ENCODE measurements at regions not wholly inside any gene's neighbourhood (a gene's known extent, or its start where the extent isn't known, plus 50 kb on each side); places are given as distances from the start of the nearest gene placed in this dataset.

DNA sequence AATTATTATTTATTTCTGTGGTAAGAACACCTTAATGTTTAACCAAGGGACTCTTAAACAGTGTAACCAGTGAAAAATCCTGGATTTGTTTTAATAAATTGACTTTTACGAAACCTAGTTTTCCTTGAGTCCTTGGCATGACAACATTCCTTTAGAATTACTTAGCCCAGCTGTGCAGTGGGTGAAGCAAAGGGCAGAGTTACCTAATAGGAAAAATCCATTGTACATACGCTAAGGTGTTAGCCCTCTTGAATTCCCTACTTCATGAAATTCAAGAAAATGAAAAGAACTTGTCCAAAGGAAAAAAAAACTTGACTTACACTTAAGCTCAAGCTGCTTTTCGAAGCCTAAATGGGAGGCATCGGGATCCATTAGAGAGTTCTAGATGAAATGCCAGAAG lies 852.0 kb upstream of the ADAMTS5 start:
- intact Hi-C loops (cut with DNase I), result no loop called here
- Histone ChIP-seq H3K27ac (ENCODE audit: low read depth in 1 of 2, low read length in 2 of 2) (no peak overlapping the region), H3K9me3 (ENCODE audit: control insufficient read depth, low read length) (no peaks in the 10 kb centered on the region), H3K4me1 (ENCODE audit: control insufficient read depth in 1 of 2, insufficient read depth in 2 of 2, low read length in 2 of 2) (peaks cover 0 to 3% of the 10 kb centered on the region in 2 donors), H3K36me3 (ENCODE audit: control insufficient read depth in 1 of 2, insufficient read depth in 2 of 2, low read length in 1 of 2) (no peaks in the 10 kb centered on the region), H3K27me3 (ENCODE audit: control insufficient read depth in 1 of 2, insufficient read depth in 2 of 2, low read length in 1 of 2) (no peaks in the 10 kb centered on the region), H3K4me3 (ENCODE audit: low read length in 2 of 2) (no peak overlapping the region)
- ATAC-seq (ENCODE audit: low FRiP score), result no peak
- WGBS, 2 donors, result 77 to 79% methylated on average over 4 of the region's 4 CpGs
- no peak for DNase-seq

DNA sequence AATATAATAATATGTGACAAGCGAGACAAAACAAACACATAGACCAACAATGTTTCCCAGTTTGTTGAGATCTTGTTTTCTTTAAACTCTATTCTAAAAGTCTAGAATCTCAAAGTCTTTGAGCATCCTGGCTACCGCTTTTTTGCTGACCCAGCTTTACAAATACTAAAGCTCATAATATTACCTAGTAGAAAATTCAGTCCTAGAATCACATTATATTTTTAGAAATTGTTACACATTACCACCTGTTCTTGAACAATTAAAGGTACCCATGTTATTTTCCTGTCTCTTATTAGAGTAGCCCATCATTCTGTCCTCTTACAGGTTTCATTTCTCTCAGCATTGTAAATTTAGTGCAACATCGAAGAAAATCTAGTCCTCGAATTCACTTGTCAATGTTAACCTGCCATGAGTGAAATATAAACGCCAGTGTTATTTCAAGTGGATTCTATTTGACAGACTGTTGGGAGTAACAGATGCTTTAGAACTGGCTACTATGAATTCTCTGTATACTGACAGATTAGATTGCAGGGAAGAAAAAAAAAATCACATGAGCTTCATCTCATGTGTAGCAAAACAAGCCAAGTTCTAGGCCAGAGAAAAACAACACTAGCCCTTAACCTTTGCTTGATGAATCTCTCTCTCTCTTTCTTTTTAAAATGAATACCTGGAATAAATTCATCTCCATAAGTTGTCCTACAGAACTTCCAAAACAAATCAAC lies 851.2 kb upstream of the ADAMTS5 start:
- H3K9me3 ChIP-seq (ENCODE audit: control insufficient read depth, low read length), result no peaks in the 10 kb centered on the region
- no peak overlapping the region for H3K4me3 ChIP-seq (ENCODE audit: low read length in 2 of 2)
- ATAC-seq (ENCODE audit: low FRiP score) (no peak), DNase-seq (no peak)
- H3K27me3 ChIP-seq (ENCODE audit: control insufficient read depth in 1 of 2, insufficient read depth in 2 of 2, low read length in 1 of 2), result no peaks in the 10 kb centered on the region
- H3K36me3 ChIP-seq (ENCODE audit: control insufficient read depth in 1 of 2, insufficient read depth in 2 of 2, low read length in 1 of 2), result no peaks in the 10 kb centered on the region
- H3K27ac ChIP-seq (ENCODE audit: low read depth in 1 of 2, low read length in 2 of 2), result no peak overlapping the region
- 79 to 82% methylated on average over 5 of the region's 5 CpGs for WGBS, 2 donors
- intact Hi-C loops (cut with DNase I), result no loop called here
- peaks cover 0 to 3% of the 10 kb centered on the region in 2 donors for H3K4me1 ChIP-seq (ENCODE audit: control insufficient read depth in 1 of 2, insufficient read depth in 2 of 2, low read length in 2 of 2)

DNA sequence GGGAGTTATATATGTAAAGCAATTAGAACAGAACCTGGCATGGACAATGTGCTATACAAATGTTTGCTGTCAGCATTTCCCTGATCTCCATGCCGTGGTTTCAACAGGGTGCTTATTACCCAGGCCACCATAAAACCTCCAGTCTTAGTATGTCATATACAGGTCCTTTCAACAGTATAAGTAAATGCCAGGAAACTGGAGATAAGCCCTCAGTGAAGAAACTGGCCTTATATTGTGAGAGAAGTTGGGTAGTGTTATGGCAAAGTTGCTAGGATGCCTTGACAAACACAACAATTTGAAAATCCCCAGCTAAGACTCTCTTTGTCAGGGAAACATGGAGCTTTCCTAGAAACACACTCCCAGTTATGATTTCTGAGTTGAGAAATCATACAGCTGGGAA lies 850.2 kb upstream of the ADAMTS5 start:
- WGBS, 2 donors, result 21 to 27% methylated on average over 1 of the region's 1 CpG
- ATAC-seq (ENCODE audit: low FRiP score), result no peak

DNA sequence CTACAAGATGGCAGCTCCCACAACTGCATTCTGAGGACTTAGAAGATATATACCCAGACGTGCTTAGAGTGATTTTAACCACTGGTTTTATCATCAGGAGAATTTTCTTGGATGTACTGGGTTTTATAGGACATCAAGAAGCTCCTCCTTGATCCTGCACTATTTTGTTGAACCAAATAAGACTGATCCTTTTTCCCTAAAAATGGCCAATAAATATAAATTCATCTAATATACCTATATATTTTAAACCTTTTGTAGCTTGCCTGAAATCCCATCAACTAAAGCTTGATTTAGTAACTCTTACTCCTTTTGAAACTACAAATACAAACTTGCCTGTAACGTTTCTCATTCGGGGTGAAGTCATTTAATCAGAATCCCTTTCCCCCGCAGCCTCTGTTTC lies 849.4 kb upstream of the ADAMTS5 start:
- no peak for ATAC-seq (ENCODE audit: low FRiP score)
- peaks cover 0 to 3% of the 10 kb centered on the region in 2 donors for H3K4me1 ChIP-seq (ENCODE audit: control insufficient read depth in 1 of 2, insufficient read depth in 2 of 2, low read length in 2 of 2)
- no peak for DNase-seq
- H3K9me3 ChIP-seq (ENCODE audit: control insufficient read depth, low read length), result no peaks in the 10 kb centered on the region
- intact Hi-C loops (cut with DNase I), result no loop called here
- H3K4me3 ChIP-seq (ENCODE audit: low read length in 2 of 2), result no peak overlapping the region
- WGBS, 2 donors, result 85 to 87% methylated on average over 4 of the region's 4 CpGs
- H3K36me3 ChIP-seq (ENCODE audit: control insufficient read depth in 1 of 2, insufficient read depth in 2 of 2, low read length in 1 of 2), result no peaks in the 10 kb centered on the region
- no peaks in the 10 kb centered on the region for H3K27me3 ChIP-seq (ENCODE audit: control insufficient read depth in 1 of 2, insufficient read depth in 2 of 2, low read length in 1 of 2)
- H3K27ac ChIP-seq (ENCODE audit: low read depth in 1 of 2, low read length in 2 of 2), result no peak overlapping the region

More for the DNA sequence above, 850.2 kb upstream of the ADAMTS5 start:
- no peak overlapping the region for H3K4me3 ChIP-seq (ENCODE audit: low read length in 2 of 2)
- intact Hi-C loops (cut with DNase I), result no loop called here
- DNase-seq, result no peak
- no peaks in the 10 kb centered on the region for H3K27me3 ChIP-seq (ENCODE audit: control insufficient read depth in 1 of 2, insufficient read depth in 2 of 2, low read length in 1 of 2)
- H3K27ac ChIP-seq (ENCODE audit: low read depth in 1 of 2, low read length in 2 of 2), result no peak overlapping the region
- H3K36me3 ChIP-seq (ENCODE audit: control insufficient read depth in 1 of 2, insufficient read depth in 2 of 2, low read length in 1 of 2), result no peaks in the 10 kb centered on the region
- H3K9me3 ChIP-seq (ENCODE audit: control insufficient read depth, low read length), result no peaks in the 10 kb centered on the region
- H3K4me1 ChIP-seq (ENCODE audit: control insufficient read depth in 1 of 2, insufficient read depth in 2 of 2, low read length in 2 of 2), result peaks cover 0 to 3% of the 10 kb centered on the region in 2 donors

DNA sequence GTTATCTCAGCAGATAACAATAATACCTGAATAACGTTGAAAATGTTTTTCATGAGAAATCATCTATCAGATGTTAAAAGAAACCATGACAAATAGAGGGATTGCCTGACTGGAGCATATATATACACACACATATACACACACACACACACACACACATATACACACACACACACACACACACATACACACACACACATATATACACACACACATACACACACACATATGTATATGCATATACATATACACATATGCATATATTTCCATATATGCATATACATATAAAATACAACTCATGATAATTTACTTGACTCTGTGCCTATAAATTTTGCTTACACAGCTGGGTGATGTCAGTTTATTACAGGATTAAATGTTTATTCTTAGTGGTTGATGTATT lies 847.3 kb upstream of the ADAMTS5 start:
- H3K27me3 ChIP-seq (ENCODE audit: control insufficient read depth in 1 of 2, insufficient read depth in 2 of 2, low read length in 1 of 2), result no peaks in the 10 kb centered on the region
- H3K4me1 ChIP-seq (ENCODE audit: control insufficient read depth in 1 of 2, insufficient read depth in 2 of 2, low read length in 2 of 2), result peaks cover 0 to 3% of the 10 kb centered on the region in 2 donors
- ATAC-seq (ENCODE audit: low FRiP score) (no peak), DNase-seq (no peak)
- no peaks in the 10 kb centered on the region for H3K9me3 ChIP-seq (ENCODE audit: control insufficient read depth, low read length)
- intact Hi-C loops (cut with DNase I), result no loop called here
- H3K27ac ChIP-seq (ENCODE audit: low read depth in 1 of 2, low read length in 2 of 2), result no peak overlapping the region
- H3K4me3 ChIP-seq (ENCODE audit: low read length in 2 of 2), result no peak overlapping the region
- WGBS, 2 donors, result 38 to 43% methylated on average over 1 of the region's 1 CpG
- no peaks in the 10 kb centered on the region for H3K36me3 ChIP-seq (ENCODE audit: control insufficient read depth in 1 of 2, insufficient read depth in 2 of 2, low read length in 1 of 2)

DNA sequence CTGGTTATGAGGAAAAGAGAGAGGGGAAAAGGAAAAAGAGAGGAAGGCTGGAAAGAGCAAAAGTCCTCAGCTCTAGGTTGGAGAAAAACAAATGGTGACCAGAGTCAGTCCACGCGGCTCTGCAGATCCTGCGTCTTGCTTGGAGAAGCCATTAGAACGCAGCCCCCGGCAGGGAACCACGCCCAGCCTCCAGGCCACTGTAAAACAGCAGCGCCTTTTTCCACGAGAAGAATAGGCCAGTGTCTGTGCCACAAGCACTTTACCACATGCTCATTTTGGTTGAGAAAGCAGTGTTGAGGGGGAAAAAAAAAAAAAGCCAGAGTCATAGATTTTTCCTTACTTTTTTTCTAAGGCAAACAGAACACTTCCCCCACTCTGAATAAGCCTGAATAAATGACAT lies 846.9 kb upstream of the ADAMTS5 start:
- 58 to 67% methylated on average over 8 of the region's 8 CpGs for WGBS, 2 donors
- no peaks in the 10 kb centered on the region for H3K36me3 ChIP-seq (ENCODE audit: control insufficient read depth in 1 of 2, insufficient read depth in 2 of 2, low read length in 1 of 2)
- H3K27me3 ChIP-seq (ENCODE audit: control insufficient read depth in 1 of 2, insufficient read depth in 2 of 2, low read length in 1 of 2), result no peaks in the 10 kb centered on the region
- no peaks in the 10 kb centered on the region for H3K4me1 ChIP-seq (ENCODE audit: control insufficient read depth in 1 of 2, insufficient read depth in 2 of 2, low read length in 2 of 2)
- no peaks in the 10 kb centered on the region for H3K9me3 ChIP-seq (ENCODE audit: control insufficient read depth, low read length)
- no peak overlapping the region for H3K4me3 ChIP-seq (ENCODE audit: low read length in 2 of 2)
- intact Hi-C loops (cut with DNase I), result no loop called here
- H3K27ac ChIP-seq (ENCODE audit: low read depth in 1 of 2, low read length in 2 of 2), result no peak overlapping the region
- no peak for ATAC-seq (ENCODE audit: low FRiP score)
- DNase-seq, result no peak

DNA sequence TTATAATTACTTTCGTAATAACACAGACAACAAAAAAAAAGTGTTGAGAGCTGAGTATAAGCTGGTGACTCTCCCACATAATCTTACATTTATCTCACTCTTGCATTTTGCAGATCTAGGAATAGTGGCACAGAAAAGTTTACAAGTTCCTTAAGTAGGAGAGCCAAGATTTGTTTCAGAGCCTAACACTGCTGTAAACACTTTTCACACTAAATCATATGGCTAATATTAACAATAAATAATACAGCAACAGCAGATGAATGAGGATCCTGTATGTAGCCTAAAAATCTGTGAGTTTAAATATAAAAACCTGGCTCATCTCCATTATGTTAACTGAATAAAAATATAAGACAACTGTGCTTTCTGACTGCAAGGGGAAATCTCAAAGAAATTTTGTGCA lies 846.5 kb upstream of the ADAMTS5 start:
- no peaks in the 10 kb centered on the region for H3K36me3 ChIP-seq (ENCODE audit: control insufficient read depth in 1 of 2, insufficient read depth in 2 of 2, low read length in 1 of 2)
- H3K4me3 ChIP-seq (ENCODE audit: low read length in 2 of 2), result no peak overlapping the region
- DNase-seq (no peak), ATAC-seq (ENCODE audit: low FRiP score) (no peak)
- WGBS, 2 donors, result 83 to 88% methylated on average over 1 of the region's 1 CpG
- intact Hi-C loops (cut with DNase I), result no loop called here
- H3K27me3 ChIP-seq (ENCODE audit: control insufficient read depth in 1 of 2, insufficient read depth in 2 of 2, low read length in 1 of 2), result no peaks in the 10 kb centered on the region
- no peak overlapping the region for H3K27ac ChIP-seq (ENCODE audit: low read depth in 1 of 2, low read length in 2 of 2)
- H3K4me1 ChIP-seq (ENCODE audit: control insufficient read depth in 1 of 2, insufficient read depth in 2 of 2, low read length in 2 of 2), result no peaks in the 10 kb centered on the region
- no peaks in the 10 kb centered on the region for H3K9me3 ChIP-seq (ENCODE audit: control insufficient read depth, low read length)

DNA sequence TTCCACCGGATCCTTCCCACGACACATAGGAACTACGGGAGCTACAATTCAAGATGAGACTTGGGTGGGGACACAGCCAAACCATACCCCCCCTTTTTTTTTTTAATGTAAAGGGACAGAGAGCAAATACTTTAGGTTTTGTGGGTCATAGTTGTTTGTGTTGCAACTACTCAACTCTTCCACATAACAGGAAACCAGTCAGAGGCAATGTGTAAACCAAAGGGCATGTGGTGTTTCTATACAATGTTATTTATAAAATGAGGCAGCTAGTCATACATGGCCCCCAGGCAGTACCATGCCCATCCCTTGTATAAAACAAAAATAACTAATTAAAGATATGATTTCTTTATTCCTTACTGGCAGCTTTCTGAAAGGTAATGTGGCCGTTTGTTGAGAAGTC lies 845.4 kb upstream of the ADAMTS5 start:
- H3K36me3 ChIP-seq (ENCODE audit: control insufficient read depth in 1 of 2, insufficient read depth in 2 of 2, low read length in 1 of 2), result no peaks in the 10 kb centered on the region
- no peak overlapping the region for H3K27ac ChIP-seq (ENCODE audit: low read depth in 1 of 2, low read length in 2 of 2)
- intact Hi-C loops (cut with DNase I), result no loop called here
- H3K27me3 ChIP-seq (ENCODE audit: control insufficient read depth in 1 of 2, insufficient read depth in 2 of 2, low read length in 1 of 2), result no peaks in the 10 kb centered on the region
- DNase-seq (no peak), ATAC-seq (ENCODE audit: low FRiP score) (no peak)
- H3K4me1 ChIP-seq (ENCODE audit: control insufficient read depth in 1 of 2, insufficient read depth in 2 of 2, low read length in 2 of 2), result no peaks in the 10 kb centered on the region
- H3K9me3 ChIP-seq (ENCODE audit: control insufficient read depth, low read length), result no peaks in the 10 kb centered on the region
- WGBS, 2 donors, result 92 to 95% methylated on average over 4 of the region's 4 CpGs
- H3K4me3 ChIP-seq (ENCODE audit: low read length in 2 of 2), result no peak overlapping the region

DNA sequence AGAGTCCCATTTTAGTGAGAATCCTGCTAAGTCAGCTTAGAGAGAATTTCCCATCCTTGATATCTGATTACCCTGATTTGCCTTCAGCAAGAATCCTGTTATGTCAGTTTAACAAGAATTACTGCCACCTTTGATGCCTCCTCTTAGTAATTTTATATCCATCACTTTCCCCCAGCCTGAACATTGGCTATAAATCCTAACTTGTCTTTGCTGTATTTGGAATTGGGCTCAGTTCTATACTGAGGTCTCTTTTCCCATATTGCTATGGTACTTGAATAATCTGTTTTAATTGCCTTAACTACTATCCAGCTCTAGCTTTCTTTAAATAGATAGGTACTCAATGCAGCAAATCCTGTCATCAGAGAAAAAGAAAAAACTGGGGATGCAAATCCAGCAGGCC lies 842.0 kb upstream of the ADAMTS5 start:
- no peak overlapping the region for H3K27ac ChIP-seq (ENCODE audit: low read depth in 1 of 2, low read length in 2 of 2)

More for the DNA sequence above, 842.0 kb upstream of the ADAMTS5 start:
- Histone ChIP-seq H3K4me3 (ENCODE audit: low read length in 2 of 2) (no peak overlapping the region), H3K4me1 (ENCODE audit: control insufficient read depth in 1 of 2, insufficient read depth in 2 of 2, low read length in 2 of 2) (no peaks in the 10 kb centered on the region), H3K27me3 (ENCODE audit: control insufficient read depth in 1 of 2, insufficient read depth in 2 of 2, low read length in 1 of 2) (no peaks in the 10 kb centered on the region), H3K36me3 (ENCODE audit: control insufficient read depth in 1 of 2, insufficient read depth in 2 of 2, low read length in 1 of 2) (no peaks in the 10 kb centered on the region), H3K9me3 (ENCODE audit: control insufficient read depth, low read length) (no peaks in the 10 kb centered on the region)
- intact Hi-C loops (cut with DNase I), result no loop called here
- ATAC-seq (ENCODE audit: low FRiP score), result no peak
- no peak for DNase-seq
